HepG2 (cell line): ENCODE measurements at regions not wholly inside any gene's neighbourhood (a gene's known extent, or its start where the extent isn't known, plus 50 kb on each side); places are given as distances from the start of the nearest gene placed in this dataset.

ENCODE experiments used
- ATAC-seq: fragments of 200-7000 bp; cut with Tn5 transposase; 3 replicates; pipeline ENCODE4 v1.9.1; 2020; ENCODE audit warnings: mild to moderate bottlenecking, moderate library complexity
- BruUV-seq: library from RNA; stranded (reverse); fragments of 400-500 nt; replicated peaks from 2 replicates; lab custom pipeline; 2021; lab: Mats Ljungman, UMichigan
- CTCF ChIA-PET: fragments of 300-600 bp; formaldehyde crosslinking; extraction: SDS; loops from one replicate; lab custom pipeline; 2021; ENCODE audit warnings: low total read pairs, inconsistent platforms, low intra/inter-chr PET ratio; lab: Yijun Ruan, JAX
- POLR2A ChIA-PET: fragments of 350-600 bp; sonication (Branson Sonifier 250); formaldehyde crosslinking; loops from one replicate; lab custom pipeline; 2020; ENCODE audit warnings: antibody characterized with exemption, inconsistent platforms; lab: Yijun Ruan, JAX
- DNase-seq: peaks from one replicate; pipeline ENCODE4 v3.0.0-alpha.2; 2015; ENCODE audit warnings: low spot score
- FAIRE-seq: peaks from 3 replicates; lab custom pipeline; 2011; peaks lifted over from hg19 to GRCh38; lab: Jason Lieb, UNC
- H2AFZ ChIP-seq: one replicate; pipeline ENCODE4 v1.6.1; 2011; ENCODE audit warnings: low read length, inconsistent platforms
- H3K27ac ChIP-seq: fragments of 300-600 bp; 3 replicates; pipeline ENCODE4 v1.8.0; 2011; ENCODE audit warnings: mixed run types, mild to moderate bottlenecking, mixed read lengths, low read length, inconsistent platforms; ENCODE audit not compliant: insufficient read depth; ENCODE audit errors: extremely low read length
- H3K27me3 ChIP-seq, 2 experiments: fragments of 200-600 bp in 1 of 2; 2 replicates in 1 of 2; 3 replicates in 1 of 2; pipeline versions ENCODE4 v1.6.0 to v1.8.0; 2011; ENCODE audit warnings: low read length in 2 of 2, mild to moderate bottlenecking in 2 of 2, moderate library complexity in 2 of 2, inconsistent platforms in 1 of 2; ENCODE audit not compliant: insufficient read depth in 2 of 2, control insufficient read depth in 1 of 2
- H3K36me3 ChIP-seq, 2 experiments: fragments of 200-600 bp in 1 of 2; replicated peaks in 1 of 2; 2 replicates in 1 of 2; 3 replicates in 1 of 2; pipeline versions ENCODE4 v1.5.1 to v1.8.0; 2011; ENCODE audit warnings: low read length in 2 of 2, inconsistent platforms in 1 of 2; ENCODE audit not compliant: insufficient read depth in 2 of 2, control insufficient read depth in 1 of 2
- H3K4me1 ChIP-seq: 2 replicates; pipeline ENCODE4 v1.5.1; 2012; ENCODE audit warnings: low read length, inconsistent platforms; ENCODE audit not compliant: insufficient read depth
- H3K4me2 ChIP-seq: 2 replicates; pipeline ENCODE4 v1.6.0; 2011; ENCODE audit warnings: low read depth, low read length, inconsistent platforms
- H3K4me3 ChIP-seq, 3 experiments: fragments of 200-600 bp in 1 of 3; sonication (generic), shearing (Covaris generic) in 1 of 3; replicated peaks in 1 of 3; 2 replicates each; pipeline ENCODE4 v1.5.1; 2011 to 2016; ENCODE audit warnings: low read length in 3 of 3, inconsistent platforms in 2 of 3, low read depth in 2 of 3, mild to moderate bottlenecking in 2 of 3, control low read depth in 1 of 3, mixed read lengths in 1 of 3; ENCODE audit not compliant: insufficient read depth in 1 of 3
- H3K79me2 ChIP-seq: one replicate; pipeline ENCODE4 v1.6.1; 2011; ENCODE audit warnings: low read length, inconsistent platforms; ENCODE audit not compliant: insufficient read depth
- H3K9ac ChIP-seq: 2 replicates; pipeline ENCODE4 v1.6.0; 2011; ENCODE audit warnings: mild to moderate bottlenecking, low read depth, low read length, inconsistent platforms; ENCODE audit not compliant: insufficient read depth
- H3K9me3 ChIP-seq: 2 replicates; pipeline ENCODE4 v1.5.1; 2012; ENCODE audit warnings: mild to moderate bottlenecking, low read length
- H4K20me1 ChIP-seq: 2 replicates; pipeline ENCODE4 v1.6.0; 2011; ENCODE audit warnings: inconsistent platforms, mild to moderate bottlenecking, low read length, moderate library complexity; ENCODE audit not compliant: insufficient read depth
- ARHGAP35 ChIP-seq: sonication (generic); formaldehyde crosslinking; IDR thresholded peaks from 2 replicates; pipeline ENCODE4 v1.9.0; 2022; ENCODE audit warnings: mild to moderate bottlenecking, inconsistent platforms, moderate library complexity, missing genetic modification reagents, borderline replicate concordance
- ARNTL ChIP-seq: sonication (generic); formaldehyde crosslinking; IDR thresholded peaks from 2 replicates; pipeline ENCODE4 v1.4.0; 2020; ENCODE audit warnings: mild to moderate bottlenecking, missing genetic modification reagents
- HNRNPUL1 ChIP-seq: fragments of 200-400 bp; formaldehyde crosslinking; IDR thresholded peaks from 2 replicates; pipeline ENCODE4 v1.6.1; 2017; ENCODE audit warnings: low read depth, mild to moderate bottlenecking, low read length, moderate library complexity
- SOX13 ChIP-seq, 3 experiments: fragments of 450-650 bp in 1 of 3; sonication (generic) in 1 of 3; formaldehyde crosslinking in 1 of 3; IDR thresholded peaks in 2 of 3; conservative IDR thresholded peaks in 1 of 3; 2 replicates each; pipeline versions ENCODE4 v1.5.0 to v1.6.1; 2016 to 2020; ENCODE audit warnings: antibody characterized with exemption in 1 of 3, mild to moderate bottlenecking in 1 of 3, missing compliant biosample characterization in 1 of 3, missing genetic modification reagents in 1 of 3, moderate library complexity in 1 of 3
- SRF ChIP-seq: IDR thresholded peaks from 2 replicates; pipeline ENCODE4 v1.6.1; 2011; ENCODE audit warnings: mild to moderate bottlenecking, low read depth, low read length, moderate library complexity
- ZNF251 ChIP-seq: sonication (generic); formaldehyde crosslinking; IDR thresholded peaks from 2 replicates; pipeline ENCODE4 v1.9.0; 2021; ENCODE audit warnings: mild to moderate bottlenecking, missing genetic modification reagents
- ZNF605 ChIP-seq: sonication (generic); formaldehyde crosslinking; IDR thresholded peaks from 2 replicates; pipeline ENCODE4 v1.8.0; 2022; ENCODE audit warnings: mild to moderate bottlenecking, missing genetic modification reagents
- ZNF674 ChIP-seq: sonication (generic); formaldehyde crosslinking; IDR thresholded peaks from 2 replicates; pipeline ENCODE4 v1.5.0; 2020; ENCODE audit warnings: low read depth, mild to moderate bottlenecking, missing genetic modification reagents
- ZNF768 ChIP-seq: sonication (generic); formaldehyde crosslinking; IDR thresholded peaks from 2 replicates; pipeline ENCODE4 v1.4.0; 2020; ENCODE audit warnings: missing genetic modification reagents
- ZSCAN20 ChIP-seq: sonication (generic); formaldehyde crosslinking; IDR thresholded peaks from 2 replicates; pipeline ENCODE4 v1.4.0; 2020; ENCODE audit warnings: missing genetic modification reagents, mild to moderate bottlenecking, borderline replicate concordance
- WGBS: methylation state at CpG from one replicate; pipeline ENCODE4 v1.1.6; 2017; ENCODE audit warnings: low lambda C conversion rate; 5-methylcytosine and 5-hydroxymethylcytosine counted together
- in situ Hi-C: cut with HindIII; loops from 2 replicates; pipeline ENCODE4 v1.10.0; 2017; ENCODE audit warnings: low pct_unique_long_range_greater_than_20kb; ENCODE audit not compliant: extremely low pct_ligation_motif_present
- intact Hi-C: fragments of 100-400 bp; cut with micrococcal nuclease; formaldehyde crosslinking; loops from one replicate; pipeline ENCODE4 v1.10.0; 2022; ENCODE audit not compliant: unreplicated experiment
- TF ChIP-seq, protein P1 (sequence below): sonication (generic); formaldehyde crosslinking; IDR thresholded peaks from 2 replicates; pipeline ENCODE4 v1.8.0; 2022; ENCODE audit warnings: mild to moderate bottlenecking, missing genetic modification reagents, moderate library complexity
- TF ChIP-seq, protein P2 (sequence below): sonication (generic); formaldehyde crosslinking; IDR thresholded peaks from 2 replicates; pipeline ENCODE4 v1.4.0; 2020; ENCODE audit warnings: mild to moderate bottlenecking, missing genetic modification reagents
- TF ChIP-seq, protein P3 (sequence below): sonication (generic); formaldehyde crosslinking; IDR thresholded peaks from 2 replicates; pipeline ENCODE4 v1.8.1; 2022; ENCODE audit warnings: low read depth, mild to moderate bottlenecking, missing genetic modification reagents
- TF ChIP-seq, protein P4 (sequence below): fragments of 450-650 bp; IDR thresholded peaks from 2 replicates; pipeline ENCODE4 v1.6.1; 2016

DNA sequence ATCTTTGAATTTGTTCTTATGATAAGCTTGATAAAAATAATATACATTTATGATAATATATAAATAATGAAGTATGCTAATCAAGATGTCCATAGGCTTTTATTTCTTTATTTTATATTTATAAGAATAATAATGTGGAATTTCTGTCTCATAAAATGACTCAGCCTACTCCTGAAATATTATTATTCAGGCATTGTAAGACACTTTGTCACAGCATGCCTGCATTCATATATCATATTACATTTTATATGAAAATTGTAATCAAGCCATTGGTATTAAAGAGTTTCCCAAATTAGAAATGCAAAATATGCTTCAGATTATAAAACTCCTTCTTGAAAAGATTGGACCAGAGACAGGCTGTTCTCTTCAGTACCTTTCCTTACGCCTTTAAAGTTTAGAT is 1303.7 kb upstream of the CADM2 start (continued):
- TF ChIP-seq, protein P1, sequence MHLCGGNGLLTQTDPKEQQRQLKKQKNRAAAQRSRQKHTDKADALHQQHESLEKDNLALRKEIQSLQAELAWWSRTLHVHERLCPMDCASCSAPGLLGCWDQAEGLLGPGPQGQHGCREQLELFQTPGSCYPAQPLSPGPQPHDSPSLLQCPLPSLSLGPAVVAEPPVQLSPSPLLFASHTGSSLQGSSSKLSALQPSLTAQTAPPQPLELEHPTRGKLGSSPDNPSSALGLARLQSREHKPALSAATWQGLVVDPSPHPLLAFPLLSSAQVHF (CRISPR knock-in tag) = no peak
- TF ChIP-seq ZNF251 (CRISPR knock-in tag) (no peak), HNRNPUL1 (no peak), ZSCAN20 (CRISPR knock-in tag) (no peak), SRF (no peak)
- TF ChIP-seq, protein P2, sequence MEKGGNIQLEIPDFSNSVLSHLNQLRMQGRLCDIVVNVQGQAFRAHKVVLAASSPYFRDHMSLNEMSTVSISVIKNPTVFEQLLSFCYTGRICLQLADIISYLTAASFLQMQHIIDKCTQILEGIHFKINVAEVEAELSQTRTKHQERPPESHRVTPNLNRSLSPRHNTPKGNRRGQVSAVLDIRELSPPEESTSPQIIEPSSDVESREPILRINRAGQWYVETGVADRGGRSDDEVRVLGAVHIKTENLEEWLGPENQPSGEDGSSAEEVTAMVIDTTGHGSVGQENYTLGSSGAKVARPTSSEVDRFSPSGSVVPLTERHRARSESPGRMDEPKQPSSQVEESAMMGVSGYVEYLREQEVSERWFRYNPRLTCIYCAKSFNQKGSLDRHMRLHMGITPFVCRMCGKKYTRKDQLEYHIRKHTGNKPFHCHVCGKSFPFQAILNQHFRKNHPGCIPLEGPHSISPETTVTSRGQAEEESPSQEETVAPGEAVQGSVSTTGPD = no peak

DNA sequence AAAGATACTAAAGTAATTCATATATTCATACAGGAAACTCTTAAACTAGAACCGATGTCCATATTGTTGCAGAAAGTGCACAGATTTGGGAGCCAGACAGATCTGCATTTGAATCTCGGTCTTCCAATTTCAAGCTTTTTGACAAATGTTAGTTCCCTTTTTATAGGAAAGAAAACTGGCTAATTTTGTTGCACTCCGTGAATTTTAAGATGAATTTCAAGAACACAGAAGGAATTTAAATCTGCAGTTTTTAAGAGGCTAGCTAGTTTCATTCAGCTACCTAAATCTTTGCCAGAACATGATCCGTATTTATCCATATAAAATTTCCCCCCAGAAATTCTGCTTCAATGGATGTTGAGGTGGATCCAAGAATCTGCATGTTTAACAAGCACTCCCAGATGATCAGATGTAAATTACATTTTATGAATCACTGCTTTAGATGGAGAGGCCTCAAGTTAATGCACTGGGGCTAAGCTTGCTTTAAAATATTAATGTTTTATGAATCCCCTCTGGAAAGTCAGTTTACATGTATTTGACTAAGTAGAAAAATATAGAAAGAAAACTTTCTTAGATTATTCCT is 1296.3 kb upstream of the CADM2 start:
- no peaks in the 10 kb centered on the region for H3K27me3 ChIP-seq
- WGBS = 3% methylated on average over 4 of the region's 4 CpGs

More for the DNA sequence above, 1296.3 kb upstream of the CADM2 start:
- no peaks in the 10 kb centered on the region for H3K4me1 ChIP-seq
- H3K36me3 ChIP-seq = no peaks in the 10 kb centered on the region
- no peaks in the 10 kb centered on the region for H3K79me2 ChIP-seq
- POLR2A ChIA-PET = no interaction called here
- H3K27ac ChIP-seq = no peak overlapping the region
- H2AFZ ChIP-seq = no peak overlapping the region
- H3K4me2 ChIP-seq = no peak overlapping the region
- FAIRE-seq = no peak
- intact Hi-C loops = no loop called here
- no peak for DNase-seq
- TF ChIP-seq, protein P3, sequence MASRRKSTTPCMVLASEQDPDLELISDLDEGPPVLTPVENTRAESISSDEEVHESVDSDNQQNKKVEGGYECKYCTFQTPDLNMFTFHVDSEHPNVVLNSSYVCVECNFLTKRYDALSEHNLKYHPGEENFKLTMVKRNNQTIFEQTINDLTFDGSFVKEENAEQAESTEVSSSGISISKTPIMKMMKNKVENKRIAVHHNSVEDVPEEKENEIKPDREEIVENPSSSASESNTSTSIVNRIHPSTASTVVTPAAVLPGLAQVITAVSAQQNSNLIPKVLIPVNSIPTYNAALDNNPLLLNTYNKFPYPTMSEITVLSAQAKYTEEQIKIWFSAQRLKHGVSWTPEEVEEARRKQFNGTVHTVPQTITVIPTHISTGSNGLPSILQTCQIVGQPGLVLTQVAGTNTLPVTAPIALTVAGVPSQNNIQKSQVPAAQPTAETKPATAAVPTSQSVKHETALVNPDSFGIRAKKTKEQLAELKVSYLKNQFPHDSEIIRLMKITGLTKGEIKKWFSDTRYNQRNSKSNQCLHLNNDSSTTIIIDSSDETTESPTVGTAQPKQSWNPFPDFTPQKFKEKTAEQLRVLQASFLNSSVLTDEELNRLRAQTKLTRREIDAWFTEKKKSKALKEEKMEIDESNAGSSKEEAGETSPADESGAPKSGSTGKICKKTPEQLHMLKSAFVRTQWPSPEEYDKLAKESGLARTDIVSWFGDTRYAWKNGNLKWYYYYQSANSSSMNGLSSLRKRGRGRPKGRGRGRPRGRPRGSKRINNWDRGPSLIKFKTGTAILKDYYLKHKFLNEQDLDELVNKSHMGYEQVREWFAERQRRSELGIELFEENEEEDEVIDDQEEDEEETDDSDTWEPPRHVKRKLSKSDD (CRISPR knock-in tag) = no peak
- TF ChIP-seq ARHGAP35 (CRISPR knock-in tag) (no peak), ZNF605 (CRISPR knock-in tag) (no peak), ZNF674 (CRISPR knock-in tag) (no peak), ZNF768 (no peak), ARNTL (CRISPR knock-in tag) (no peak), SOX13 (IDR thresholded peaks at IDR 0.05) (no peak), SOX13 (CRISPR knock-in tag; conservative IDR thresholded peaks at IDR 0.05 in 1 of 2, IDR thresholded peaks at IDR 0.05 in 1 of 2) (no peak)
- TF ChIP-seq, protein P4, sequence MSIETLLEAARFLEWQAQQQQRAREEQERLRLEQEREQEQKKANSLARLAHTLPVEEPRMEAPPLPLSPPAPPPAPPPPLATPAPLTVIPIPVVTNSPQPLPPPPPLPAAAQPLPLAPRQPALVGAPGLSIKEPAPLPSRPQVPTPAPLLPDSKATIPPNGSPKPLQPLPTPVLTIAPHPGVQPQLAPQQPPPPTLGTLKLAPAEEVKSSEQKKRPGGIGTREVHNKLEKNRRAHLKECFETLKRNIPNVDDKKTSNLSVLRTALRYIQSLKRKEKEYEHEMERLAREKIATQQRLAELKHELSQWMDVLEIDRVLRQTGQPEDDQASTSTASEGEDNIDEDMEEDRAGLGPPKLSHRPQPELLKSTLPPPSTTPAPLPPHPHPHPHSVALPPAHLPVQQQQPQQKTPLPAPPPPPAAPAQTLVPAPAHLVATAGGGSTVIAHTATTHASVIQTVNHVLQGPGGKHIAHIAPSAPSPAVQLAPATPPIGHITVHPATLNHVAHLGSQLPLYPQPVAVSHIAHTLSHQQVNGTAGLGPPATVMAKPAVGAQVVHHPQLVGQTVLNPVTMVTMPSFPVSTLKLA = no peak
- TF ChIP-seq, all 625 proteins: peak for 0
- Histone ChIP-seq H3K4me3 (no peak overlapping the region), H4K20me1 (no peaks in the 10 kb centered on the region), H3K9me3 (no peaks in the 10 kb centered on the region), H3K9ac (no peak overlapping the region)
- no TSS peak for BruUV-seq
- in situ Hi-C loops = no loop called here
- CTCF ChIA-PET = no interaction called here
- no peak for ATAC-seq
